ENCODE measurements at regions not wholly inside any gene's neighbourhood (a gene's known extent, or its start where the extent isn't known, plus 50 kb on each side); places are given as distances from the start of the nearest gene placed in this dataset.
A peak's percentile ranks its signal among the peaks of the same experiment; 100 is the strongest.

- peak; percentile 34 for DNase-seq (ENCODE audit: extremely low spot score)
- ChIA-PET POLR2A (no interaction called here), CTCF (no interaction called here)
- TF ChIP-seq, protein P1, sequence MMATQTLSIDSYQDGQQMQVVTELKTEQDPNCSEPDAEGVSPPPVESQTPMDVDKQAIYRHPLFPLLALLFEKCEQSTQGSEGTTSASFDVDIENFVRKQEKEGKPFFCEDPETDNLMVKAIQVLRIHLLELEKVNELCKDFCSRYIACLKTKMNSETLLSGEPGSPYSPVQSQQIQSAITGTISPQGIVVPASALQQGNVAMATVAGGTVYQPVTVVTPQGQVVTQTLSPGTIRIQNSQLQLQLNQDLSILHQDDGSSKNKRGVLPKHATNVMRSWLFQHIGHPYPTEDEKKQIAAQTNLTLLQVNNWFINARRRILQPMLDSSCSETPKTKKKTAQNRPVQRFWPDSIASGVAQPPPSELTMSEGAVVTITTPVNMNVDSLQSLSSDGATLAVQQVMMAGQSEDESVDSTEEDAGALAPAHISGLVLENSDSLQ (IDR thresholded peaks at IDR 0.05): peak; percentile 38; the same call in 1 of the 2 replicates
- no peak for TF ChIP-seq LEF1 (IDR thresholded peaks at IDR 0.05; ENCODE audit: borderline replicate concordance)
Measured at GRCh38 chr6:145028144-145028818, 707.0 kb downstream of the EPM2A start.

DNA sequence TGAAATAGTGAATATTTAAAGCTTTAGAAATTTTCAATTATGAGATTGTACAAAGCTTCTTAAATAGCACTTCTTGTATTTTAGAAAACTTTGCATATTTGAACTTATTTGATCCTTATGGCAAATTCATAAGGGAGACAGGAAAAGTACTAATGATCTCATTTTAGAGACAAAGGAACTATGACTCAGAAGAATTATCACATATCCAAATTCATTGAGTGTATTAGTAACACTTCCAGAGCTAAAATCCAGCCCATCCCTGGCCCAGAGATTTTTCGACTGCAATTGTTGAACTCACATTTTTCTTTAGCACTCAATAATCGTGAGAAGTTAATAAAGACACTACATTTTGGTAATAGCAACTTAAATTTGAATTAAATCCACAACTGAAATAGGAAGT is 704.3 kb downstream of the EPM2A start:
- TF ChIP-seq TARDBP (IDR thresholded peaks at IDR 0.05) (no peak), LEF1 (IDR thresholded peaks at IDR 0.05; ENCODE audit: borderline replicate concordance) (no peak), SP1 (IDR thresholded peaks at IDR 0.05) (no peak), BHLHE40 (IDR thresholded peaks at IDR 0.05; ENCODE audit: borderline replicate concordance) (no peak), SUZ12 (IDR thresholded peaks at IDR 0.05) (no peak), L3MBTL2 (conservative IDR thresholded peaks at IDR 0.05) (no peak), FOXK2 (IDR thresholded peaks at IDR 0.05) (no peak), FOXM1 (IDR thresholded peaks at IDR 0.05; ENCODE audit: borderline replicate concordance) (no peak)
- TF ChIP-seq, protein P1 (IDR thresholded peaks at IDR 0.05): no peak
- DNase-seq (ENCODE audit: extremely low spot score): no peak
- ChIA-PET POLR2A (no interaction called here), CTCF (interaction anchor here (0.7 kb wide), 1 partner anchor 143 kb away, joined by 4 read pairs; no protein-coding TSS in a partner anchor)

DNA sequence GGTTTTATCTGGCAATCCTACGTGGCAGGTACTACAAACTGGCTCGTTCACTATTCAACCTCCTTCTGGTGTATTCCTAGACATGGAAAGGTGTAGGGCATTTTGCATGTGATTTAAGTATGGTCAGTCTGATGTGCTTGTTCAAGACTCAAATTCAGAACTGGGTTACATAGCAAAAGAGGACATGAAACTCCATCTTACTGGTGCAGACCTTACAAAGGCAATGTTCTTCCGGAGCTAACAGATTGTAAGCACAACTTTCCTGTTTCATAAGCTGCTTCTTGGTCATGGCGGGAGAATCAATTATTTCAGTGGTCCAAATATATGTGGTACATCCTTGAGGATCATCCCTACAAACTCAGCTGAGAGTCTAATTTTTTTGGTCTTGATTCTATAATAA is 703.4 kb downstream of the EPM2A start:
- ChIA-PET CTCF (no interaction called here), POLR2A (no interaction called here)
- no peak for DNase-seq (ENCODE audit: extremely low spot score)
- TF ChIP-seq CTBP1 (IDR thresholded peaks at IDR 0.05; ENCODE audit: borderline replicate concordance): no peak
- no peak for TF ChIP-seq BHLHE40 (IDR thresholded peaks at IDR 0.05; ENCODE audit: borderline replicate concordance)
- no peak for TF ChIP-seq FOXA1 (IDR thresholded peaks at IDR 0.05)

GRCh38 chr6:145032562-145033145 is 702.7 kb downstream of the EPM2A start:
- ChIA-PET CTCF (no interaction called here), POLR2A (no interaction called here)
- TF ChIP-seq FOXK2 (IDR thresholded peaks at IDR 0.05) (no peak), TARDBP (IDR thresholded peaks at IDR 0.05) (no peak), ARNT (IDR thresholded peaks at IDR 0.05) (no peak), FOXA1 (IDR thresholded peaks at IDR 0.05) (no peak), FOXM1 (IDR thresholded peaks at IDR 0.05; ENCODE audit: borderline replicate concordance) (no peak), HDGF (IDR thresholded peaks at IDR 0.05; ENCODE audit: borderline replicate concordance) (no peak), BHLHE40 (IDR thresholded peaks at IDR 0.05; ENCODE audit: borderline replicate concordance) (no peak), NFRKB (IDR thresholded peaks at IDR 0.05) (no peak), LEF1 (IDR thresholded peaks at IDR 0.05; ENCODE audit: borderline replicate concordance) (no peak), L3MBTL2 (conservative IDR thresholded peaks at IDR 0.05) (no peak), ELF4 (IDR thresholded peaks at IDR 0.05) (no peak), ZNF384 (IDR thresholded peaks at IDR 0.05) (no peak), SUZ12 (IDR thresholded peaks at IDR 0.05) (no peak), CTBP1 (IDR thresholded peaks at IDR 0.05; ENCODE audit: borderline replicate concordance) (no peak)
- TF ChIP-seq, protein P1 (IDR thresholded peaks at IDR 0.05): no peak
- DNase-seq (ENCODE audit: extremely low spot score): no peak

DNA sequence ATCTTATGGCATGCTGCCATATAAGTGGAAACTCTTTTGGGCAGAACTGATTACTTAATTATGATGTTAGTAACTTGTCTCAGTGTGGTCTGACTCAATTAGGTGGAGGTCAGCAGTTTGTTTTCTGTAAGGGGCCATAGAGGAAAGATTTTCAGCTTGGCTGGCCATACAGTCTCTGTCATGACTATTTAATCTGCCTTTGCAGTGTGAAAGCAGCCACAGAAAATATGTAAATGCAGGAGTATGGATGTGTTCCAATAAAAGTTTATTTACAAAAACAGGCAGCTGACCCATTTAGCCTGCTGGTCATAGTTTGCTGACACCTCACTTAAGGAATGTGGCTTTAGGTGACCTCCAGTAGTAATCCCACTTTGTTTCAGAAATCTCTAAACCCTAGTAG is 700.7 kb downstream of the EPM2A start:
- ChIA-PET CTCF (no interaction called here), POLR2A (no interaction called here)
- TF ChIP-seq SUZ12 (IDR thresholded peaks at IDR 0.05) (no peak), ZNF384 (IDR thresholded peaks at IDR 0.05) (no peak), SP1 (IDR thresholded peaks at IDR 0.05) (no peak), FOXA1 (IDR thresholded peaks at IDR 0.05) (no peak), BHLHE40 (IDR thresholded peaks at IDR 0.05; ENCODE audit: borderline replicate concordance) (no peak), TARDBP (IDR thresholded peaks at IDR 0.05) (no peak), LEF1 (IDR thresholded peaks at IDR 0.05; ENCODE audit: borderline replicate concordance) (no peak), ARNT (IDR thresholded peaks at IDR 0.05) (no peak), L3MBTL2 (conservative IDR thresholded peaks at IDR 0.05) (no peak), HDGF (IDR thresholded peaks at IDR 0.05; ENCODE audit: borderline replicate concordance) (no peak), FOXK2 (IDR thresholded peaks at IDR 0.05) (no peak), FOXM1 (IDR thresholded peaks at IDR 0.05; ENCODE audit: borderline replicate concordance) (no peak), ELF4 (IDR thresholded peaks at IDR 0.05) (no peak)
- TF ChIP-seq, protein P1 (IDR thresholded peaks at IDR 0.05): no peak
- DNase-seq (ENCODE audit: extremely low spot score): no peak

DNA sequence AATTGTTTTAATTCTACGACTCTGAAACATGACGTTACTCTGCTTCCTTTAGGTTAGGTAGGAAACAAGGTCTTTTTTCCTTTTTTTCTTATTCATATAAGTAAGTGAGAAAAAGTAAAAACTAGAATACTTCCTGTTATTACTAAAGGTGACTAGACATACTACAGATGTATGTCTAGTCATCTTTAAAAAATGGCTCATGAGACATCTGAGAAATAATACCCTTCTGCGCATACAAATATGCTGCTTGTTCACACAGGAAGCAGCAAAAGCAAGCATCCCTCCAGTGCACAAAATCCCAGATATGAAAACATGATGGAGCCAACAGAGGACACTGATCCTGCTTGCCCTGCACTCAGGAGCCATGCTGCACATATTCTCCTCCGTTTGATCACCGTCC is 699.1 kb downstream of the EPM2A start:
- no peak for TF ChIP-seq FOXM1 (IDR thresholded peaks at IDR 0.05; ENCODE audit: borderline replicate concordance)
- TF ChIP-seq CTBP1 (IDR thresholded peaks at IDR 0.05; ENCODE audit: borderline replicate concordance): no peak
- no peak for TF ChIP-seq NFRKB (IDR thresholded peaks at IDR 0.05)
- TF ChIP-seq TARDBP (IDR thresholded peaks at IDR 0.05): no peak
- no peak for TF ChIP-seq ARNT (IDR thresholded peaks at IDR 0.05)
- no peak for TF ChIP-seq ELF4 (IDR thresholded peaks at IDR 0.05)
- TF ChIP-seq, protein P1 (IDR thresholded peaks at IDR 0.05): no peak
- TF ChIP-seq SUZ12 (IDR thresholded peaks at IDR 0.05): no peak
- TF ChIP-seq L3MBTL2 (conservative IDR thresholded peaks at IDR 0.05): no peak
- no peak for TF ChIP-seq FOXA1 (IDR thresholded peaks at IDR 0.05)
- no peak for TF ChIP-seq FOXK2 (IDR thresholded peaks at IDR 0.05)
- TF ChIP-seq SP1 (IDR thresholded peaks at IDR 0.05): no peak
- no peak for TF ChIP-seq ZNF384 (IDR thresholded peaks at IDR 0.05)
- no peak for TF ChIP-seq BHLHE40 (IDR thresholded peaks at IDR 0.05; ENCODE audit: borderline replicate concordance)
- TF ChIP-seq LEF1 (IDR thresholded peaks at IDR 0.05; ENCODE audit: borderline replicate concordance): no peak
- TF ChIP-seq HDGF (IDR thresholded peaks at IDR 0.05; ENCODE audit: borderline replicate concordance): no peak
- DNase-seq (ENCODE audit: extremely low spot score): no peak
- CTCF ChIA-PET: no interaction called here
- POLR2A ChIA-PET: no interaction called here
